KMS-11 (cell line): ENCODE measurements at regions not wholly inside any gene's neighbourhood (a gene's known extent, or its start where the extent isn't known, plus 50 kb on each side); places are given as distances from the start of the nearest gene placed in this dataset.

Experiments
- H2AFZ ChIP-seq: fragments of 200-600 bp; sonication (generic); 2 replicates; pipeline ENCODE4 v1.6.1; 2016; ENCODE audit warnings: antibody characterized with exemption, mixed run types, low read depth
- H3K27ac ChIP-seq: fragments of 200-600 bp; sonication (generic); 2 replicates; pipeline ENCODE4 v1.6.1; 2016; ENCODE audit warnings: mild to moderate bottlenecking, mixed run types
- H3K27me3 ChIP-seq: fragments of 200-600 bp; sonication (generic); 2 replicates; pipeline ENCODE4 v1.6.1; 2017; ENCODE audit warnings: mild to moderate bottlenecking, low read depth, mixed run types, moderate library complexity; ENCODE audit not compliant: insufficient read depth
- H3K36me3 ChIP-seq: fragments of 200-600 bp; sonication (generic); 2 replicates; pipeline ENCODE4 v1.6.1; 2017; ENCODE audit warnings: mild to moderate bottlenecking, mixed run types; ENCODE audit not compliant: insufficient read depth
- H3K4me1 ChIP-seq: fragments of 200-600 bp; sonication (generic); 2 replicates; pipeline ENCODE4 v1.6.1; 2016; ENCODE audit warnings: mild to moderate bottlenecking, low read depth, mixed run types; ENCODE audit not compliant: poor library complexity, severe bottlenecking
- H3K4me2 ChIP-seq: fragments of 200-600 bp; sonication (generic); 2 replicates; pipeline ENCODE4 v1.7.0; 2016; ENCODE audit warnings: mild to moderate bottlenecking, mixed run types
- H3K4me3 ChIP-seq: fragments of 200-600 bp; sonication (generic); IDR thresholded peaks from 2 replicates; pipeline ENCODE4 v1.6.1; 2017; ENCODE audit warnings: low read depth, low read length, mixed read lengths; ENCODE audit not compliant: insufficient read depth
- H3K79me2 ChIP-seq: fragments of 200-600 bp; sonication (generic); 2 replicates; pipeline ENCODE4 v1.6.1; 2016; ENCODE audit warnings: low read depth, mixed run types; ENCODE audit not compliant: insufficient read depth
- H3K9ac ChIP-seq: fragments of 200-600 bp; sonication (generic); 2 replicates; pipeline ENCODE4 v1.6.1; 2016; ENCODE audit warnings: mild to moderate bottlenecking, mixed run types
- H4K20me1 ChIP-seq: fragments of 200-600 bp; sonication (generic); 2 replicates; pipeline ENCODE4 v1.6.1; 2016; ENCODE audit warnings: mild to moderate bottlenecking, mixed run types; ENCODE audit not compliant: insufficient read depth
- TF ChIP-seq, protein P1 (sequence below): fragments of 200-600 bp; sonication (generic); conservative IDR thresholded peaks from 2 replicates; pipeline ENCODE4 v1.6.1; 2017; ENCODE audit warnings: low read depth, mild to moderate bottlenecking, antibody characterized with exemption, low read length, moderate library complexity, mixed read lengths

DNA sequence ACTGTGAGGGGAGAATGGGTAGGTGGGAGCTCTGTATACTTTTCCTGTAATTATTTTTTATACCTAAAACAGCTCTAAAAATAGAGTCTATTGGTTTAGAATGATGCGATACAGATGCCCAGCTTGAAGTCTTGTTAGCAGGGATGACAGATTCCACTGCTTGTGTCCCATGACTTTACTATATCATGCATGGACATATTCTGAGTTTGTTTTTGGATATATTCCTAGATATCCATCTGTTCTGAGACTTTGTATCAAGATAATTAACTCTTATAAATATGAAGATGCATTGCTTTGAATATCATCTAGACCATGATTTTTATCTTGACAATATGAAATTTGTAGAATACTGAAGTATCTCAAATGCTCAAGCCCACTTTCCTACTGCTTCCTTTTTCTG is 1058.1 kb downstream of the RAPGEF2 start:
- no peak overlapping the region for H3K27ac ChIP-seq
- H3K36me3 ChIP-seq, result no peaks in the 10 kb centered on the region
- TF ChIP-seq, protein P1, sequence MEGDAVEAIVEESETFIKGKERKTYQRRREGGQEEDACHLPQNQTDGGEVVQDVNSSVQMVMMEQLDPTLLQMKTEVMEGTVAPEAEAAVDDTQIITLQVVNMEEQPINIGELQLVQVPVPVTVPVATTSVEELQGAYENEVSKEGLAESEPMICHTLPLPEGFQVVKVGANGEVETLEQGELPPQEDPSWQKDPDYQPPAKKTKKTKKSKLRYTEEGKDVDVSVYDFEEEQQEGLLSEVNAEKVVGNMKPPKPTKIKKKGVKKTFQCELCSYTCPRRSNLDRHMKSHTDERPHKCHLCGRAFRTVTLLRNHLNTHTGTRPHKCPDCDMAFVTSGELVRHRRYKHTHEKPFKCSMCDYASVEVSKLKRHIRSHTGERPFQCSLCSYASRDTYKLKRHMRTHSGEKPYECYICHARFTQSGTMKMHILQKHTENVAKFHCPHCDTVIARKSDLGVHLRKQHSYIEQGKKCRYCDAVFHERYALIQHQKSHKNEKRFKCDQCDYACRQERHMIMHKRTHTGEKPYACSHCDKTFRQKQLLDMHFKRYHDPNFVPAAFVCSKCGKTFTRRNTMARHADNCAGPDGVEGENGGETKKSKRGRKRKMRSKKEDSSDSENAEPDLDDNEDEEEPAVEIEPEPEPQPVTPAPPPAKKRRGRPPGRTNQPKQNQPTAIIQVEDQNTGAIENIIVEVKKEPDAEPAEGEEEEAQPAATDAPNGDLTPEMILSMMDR, result no peak
- no peaks in the 10 kb centered on the region for H3K27me3 ChIP-seq
- no peaks in the 10 kb centered on the region for H3K79me2 ChIP-seq
- no peak overlapping the region for H3K4me3 ChIP-seq
- H3K4me2 ChIP-seq, result no peak overlapping the region
- H3K4me1 ChIP-seq, result no peaks in the 10 kb centered on the region
- H4K20me1 ChIP-seq, result no peaks in the 10 kb centered on the region
- H2AFZ ChIP-seq, result no peak overlapping the region
- no peak overlapping the region for H3K9ac ChIP-seq

DNA sequence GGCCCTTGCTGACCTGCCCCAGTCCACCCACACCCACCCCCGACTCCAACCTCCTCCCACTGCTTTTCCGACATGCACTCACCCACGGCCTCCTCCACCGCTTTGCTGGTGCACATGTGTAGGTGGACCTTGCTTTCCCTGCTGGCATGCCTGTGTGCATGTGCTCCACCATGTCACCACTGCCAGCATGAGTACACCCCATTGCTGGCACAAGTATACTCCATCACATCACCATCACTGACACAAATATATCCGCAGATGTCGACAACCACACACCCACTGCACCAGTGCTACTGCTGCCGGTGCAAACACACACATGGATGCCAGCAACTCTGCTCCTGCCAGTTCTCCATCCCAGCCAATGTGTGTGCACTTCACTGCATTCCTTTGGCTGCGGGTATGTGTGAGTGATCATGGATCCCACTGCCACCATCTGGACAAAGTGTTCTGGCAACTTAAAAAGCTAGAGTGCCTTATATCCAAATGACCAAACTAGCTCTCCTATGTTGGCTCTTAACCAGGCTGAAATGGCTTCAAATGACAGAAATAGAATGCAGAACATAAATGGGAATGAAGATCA is 1072.3 kb downstream of the RAPGEF2 start:
- no peak overlapping the region for H3K4me2 ChIP-seq
- H3K36me3 ChIP-seq, result no peaks in the 10 kb centered on the region
- H3K27me3 ChIP-seq, result no peaks in the 10 kb centered on the region
- H3K79me2 ChIP-seq, result no peaks in the 10 kb centered on the region
- no peak overlapping the region for H2AFZ ChIP-seq
- H3K4me3 ChIP-seq, result no peak overlapping the region
- H4K20me1 ChIP-seq, result no peaks in the 10 kb centered on the region
- H3K4me1 ChIP-seq, result no peaks in the 10 kb centered on the region
- H3K27ac ChIP-seq, result no peak overlapping the region
- H3K9ac ChIP-seq, result no peak overlapping the region
- TF ChIP-seq, protein P1, result no peak

DNA sequence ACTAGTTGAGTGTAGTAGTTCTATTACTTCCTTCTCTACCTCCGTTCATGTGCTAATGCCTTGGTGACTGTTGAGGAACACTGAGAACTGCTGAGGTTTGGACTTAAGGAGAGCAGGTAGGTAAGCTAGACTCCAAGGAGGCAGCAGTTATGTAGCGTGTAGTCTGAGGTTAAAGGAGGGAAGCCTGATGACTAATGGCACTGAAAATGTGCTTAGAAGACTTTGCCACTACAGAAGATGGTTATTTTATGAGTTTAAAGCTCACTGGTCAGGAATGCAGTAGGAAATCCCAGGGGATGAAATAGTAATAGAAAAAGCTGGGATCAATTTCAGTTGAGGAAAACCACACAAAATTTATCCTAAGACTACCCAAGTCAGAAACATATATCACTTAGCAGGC is 1077.3 kb downstream of the RAPGEF2 start:
- TF ChIP-seq, protein P1, result no peak
- H3K27me3 ChIP-seq, result no peaks in the 10 kb centered on the region

DNA sequence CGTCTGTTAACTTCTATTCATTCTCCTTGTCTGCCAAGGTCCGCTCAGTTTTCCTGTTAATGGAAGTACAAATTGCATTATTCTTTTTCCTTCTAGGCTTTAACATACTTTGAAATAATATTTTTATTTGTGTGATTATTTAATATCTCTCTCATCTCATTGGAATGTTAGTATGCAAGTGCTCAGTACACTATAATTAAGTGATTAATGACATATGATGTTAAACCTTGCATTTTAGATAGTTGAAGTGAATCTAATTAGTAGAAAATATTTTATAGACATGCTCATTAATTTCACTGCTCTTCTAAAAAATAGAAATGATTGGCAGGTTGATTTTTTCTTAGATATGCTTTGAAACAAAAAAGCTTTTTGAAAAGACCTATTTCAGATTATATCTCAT is 1079.8 kb downstream of the RAPGEF2 start:
- no peaks in the 10 kb centered on the region for H4K20me1 ChIP-seq
- H3K4me3 ChIP-seq, result no peak overlapping the region
- no peaks in the 10 kb centered on the region for H3K36me3 ChIP-seq
- no peak overlapping the region for H3K4me2 ChIP-seq
- no peak overlapping the region for H3K27ac ChIP-seq
- no peaks in the 10 kb centered on the region for H3K79me2 ChIP-seq
- H3K9ac ChIP-seq, result no peak overlapping the region
- H2AFZ ChIP-seq, result no peak overlapping the region
- H3K27me3 ChIP-seq, result no peaks in the 10 kb centered on the region; the same call in 1 of the 2 replicates
- TF ChIP-seq, protein P1, result no peak
- peaks cover 19% of the 10 kb centered on the region for H3K4me1 ChIP-seq

More for the DNA sequence above, 1077.3 kb downstream of the RAPGEF2 start:
- peaks cover 13% of the 10 kb centered on the region for H3K4me1 ChIP-seq
- H3K4me3 ChIP-seq, result no peak overlapping the region
- H4K20me1 ChIP-seq, result no peaks in the 10 kb centered on the region
- no peak overlapping the region for H3K4me2 ChIP-seq
- H3K36me3 ChIP-seq, result no peaks in the 10 kb centered on the region
- H3K79me2 ChIP-seq, result no peaks in the 10 kb centered on the region
- no peak overlapping the region for H3K9ac ChIP-seq
- H2AFZ ChIP-seq, result no peak overlapping the region
- no peak overlapping the region for H3K27ac ChIP-seq
